GM19328 (cell line): ENCODE measurements at regions not wholly inside any gene's neighbourhood (a gene's known extent, or its start where the extent isn't known, plus 50 kb on each side); places are given as distances from the start of the nearest gene placed in this dataset.
"Not testable (repeated sequence)": the region's sequence is repeated elsewhere in the genome, so short reads cannot be mapped to it uniquely, and the experiment has no call there.

Experiments used
- ATAC-seq: cut with Tn5 transposase; IDR thresholded peaks from one replicate; pipeline ENCODE4 v1.9.1; 2021; ENCODE audit warnings: mild to moderate bottlenecking, moderate library complexity; ENCODE audit not compliant: unreplicated experiment

DNA sequence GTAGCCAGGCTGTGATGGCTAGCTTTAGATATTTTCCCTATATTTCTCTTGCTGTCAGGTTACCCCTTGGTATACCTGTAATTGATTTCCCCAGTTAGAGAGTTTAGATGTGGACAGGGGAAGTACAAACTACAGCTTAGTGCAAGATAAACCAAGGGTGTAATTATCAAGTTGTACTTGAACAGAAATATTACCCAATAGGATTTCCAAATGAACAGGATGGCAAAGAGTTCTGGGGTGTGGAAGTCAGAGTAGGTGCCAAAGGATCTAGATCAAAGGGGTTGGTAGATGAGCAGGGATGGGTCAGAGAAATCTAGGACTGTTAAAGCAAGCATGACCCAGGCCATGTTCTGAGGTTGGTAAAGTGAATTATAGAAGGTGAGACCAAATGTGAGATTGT, 585.2 kb downstream of the CCDC85A start:
- ATAC-seq = no peak

GRCh38 chr2:56770490-56770889, 586.7 kb downstream of the CCDC85A start:
- no peak for ATAC-seq

- no peak for ATAC-seq
These were observed 600.3 kb downstream of the CCDC85A start for GRCh38 chr2:56784046-56784445.

GRCh38 chr2:56801214-56801613, 617.4 kb downstream of the CCDC85A start:
- ATAC-seq = no peak

DNA sequence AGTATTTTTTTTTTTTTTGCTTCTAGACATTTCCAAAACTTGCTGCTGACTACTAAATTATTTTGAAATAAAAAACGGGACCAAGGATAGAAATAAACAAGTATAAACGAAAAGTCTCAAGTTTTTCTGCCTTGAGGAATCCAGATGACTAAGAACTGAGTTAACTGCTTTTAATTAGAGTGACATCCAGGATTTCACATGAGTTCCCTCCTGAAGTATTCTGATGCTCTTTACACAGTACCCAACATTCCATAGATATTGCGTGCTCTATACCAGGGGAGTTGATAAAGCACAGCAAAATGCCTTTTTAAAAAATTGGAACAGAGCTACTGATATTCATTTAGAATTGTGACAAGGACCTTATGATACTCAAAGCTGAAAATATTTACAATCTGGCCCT, 618.0 kb downstream of the CCDC85A start:
- ATAC-seq = no peak

DNA sequence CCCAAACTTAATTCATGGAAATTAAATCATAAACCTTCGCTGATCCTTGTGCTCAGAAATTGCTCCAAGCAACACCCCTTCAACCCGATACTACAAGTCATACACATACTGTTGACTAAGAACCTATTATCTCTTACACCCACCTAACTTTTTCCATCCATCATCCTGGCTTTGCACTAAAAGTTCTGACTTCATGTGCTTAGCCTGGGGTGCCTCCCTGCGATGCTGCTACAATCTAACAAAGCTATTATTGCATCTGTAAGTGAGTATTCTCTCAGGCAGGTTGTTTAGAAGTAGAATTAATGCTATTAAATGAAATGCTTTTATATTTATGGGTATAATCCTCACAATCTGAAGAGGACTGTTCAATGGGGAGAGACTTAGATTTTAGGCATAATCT, 619.8 kb downstream of the CCDC85A start:
- ATAC-seq = no peak

GRCh38 chr2:56806924-56807323, 623.1 kb downstream of the CCDC85A start:
- no peak for ATAC-seq

- ATAC-seq = no peak
These were observed 624.1 kb downstream of the CCDC85A start for GRCh38 chr2:56807861-56808260.

DNA sequence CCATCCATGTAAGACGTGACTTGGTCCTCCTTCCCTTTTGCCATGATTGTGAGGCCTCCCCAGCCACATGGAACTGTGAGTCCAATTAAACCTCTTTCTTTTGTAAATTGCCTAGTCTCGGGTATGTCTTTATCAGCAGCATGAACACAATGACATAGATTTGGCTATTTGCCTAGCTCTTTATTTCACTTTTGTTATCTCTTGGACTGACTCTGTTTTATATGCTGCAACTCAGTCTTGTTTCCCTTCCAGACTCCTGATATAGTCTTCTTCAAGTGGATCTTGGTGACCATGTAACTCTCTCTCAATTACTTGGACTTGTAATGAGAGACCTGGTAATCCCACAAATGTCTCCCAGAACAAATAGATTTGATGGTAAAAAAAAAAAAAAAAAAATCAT, 627.6 kb downstream of the CCDC85A start:
- ATAC-seq = no peak

- no peak for ATAC-seq
These were observed 628.6 kb downstream of the CCDC85A start for GRCh38 chr2:56812432-56812831.

GRCh38 chr2:56813490-56813889, 629.7 kb downstream of the CCDC85A start:
- ATAC-seq = no peak

- no peak for ATAC-seq
These were observed 632.9 kb downstream of the CCDC85A start for GRCh38 chr2:56816666-56817065.

GRCh38 chr2:56831780-56832179, 648.0 kb downstream of the CCDC85A start:
- no peak for ATAC-seq

DNA sequence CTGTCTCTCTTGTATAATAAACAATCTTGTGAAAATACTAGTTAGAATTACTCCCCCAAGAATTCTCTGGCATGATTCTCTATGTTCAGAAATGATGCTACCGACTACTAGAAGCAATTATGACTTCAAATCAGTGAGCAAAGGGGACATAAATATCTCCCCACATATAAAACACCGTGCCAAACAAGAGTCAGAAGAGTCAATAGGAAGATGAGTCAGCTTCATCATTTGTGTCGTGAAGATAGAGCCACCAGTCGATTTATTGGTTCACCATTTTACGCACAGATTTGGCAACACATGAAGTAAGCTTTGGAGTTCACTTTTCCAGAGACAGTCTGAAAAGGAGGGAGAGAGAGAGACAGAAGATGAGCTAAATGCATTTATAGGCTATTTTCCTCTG, 650.9 kb downstream of the CCDC85A start:
- ATAC-seq = no peak

DNA sequence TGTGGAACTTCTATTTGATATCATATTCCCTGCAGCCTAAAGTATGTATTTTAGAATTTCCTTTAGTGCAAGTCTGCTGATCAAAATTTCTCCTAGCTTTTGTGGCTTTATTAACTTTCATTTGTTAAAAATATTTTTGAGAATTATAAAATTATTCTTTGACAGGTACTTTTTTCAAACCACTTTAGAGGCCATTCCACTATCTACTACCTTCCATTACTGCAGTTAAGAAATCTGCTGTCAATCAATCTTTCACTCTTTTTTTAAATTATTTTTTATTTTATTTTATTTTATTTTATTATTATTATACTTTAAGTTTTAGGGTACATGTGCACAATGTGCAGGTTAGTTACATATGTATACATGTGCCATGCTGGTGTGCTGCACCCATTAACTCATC, 656.2 kb downstream of the CCDC85A start:
- not testable (repeated sequence) for ATAC-seq

- no peak for ATAC-seq
These were observed 677.2 kb downstream of the CCDC85A start for GRCh38 chr2:56860991-56861390.

DNA sequence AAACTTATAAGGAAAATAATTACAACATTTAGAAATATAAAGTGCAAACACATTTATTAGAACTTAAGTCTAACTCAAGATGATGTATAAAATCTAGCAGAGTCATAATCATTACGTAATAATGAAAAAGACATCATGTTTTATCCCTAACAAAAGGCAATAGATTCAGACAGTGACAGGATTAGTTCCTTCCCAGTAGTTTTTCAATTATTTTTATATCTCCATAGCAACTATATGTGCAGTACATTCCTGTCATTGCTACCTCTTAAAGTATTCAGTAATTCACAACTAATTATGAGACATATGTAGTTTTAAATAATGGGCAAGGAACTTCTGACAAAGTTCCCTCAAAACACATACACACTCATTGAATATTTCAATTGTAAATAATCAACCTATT, 687.9 kb downstream of the CCDC85A start:
- ATAC-seq = no peak

DNA sequence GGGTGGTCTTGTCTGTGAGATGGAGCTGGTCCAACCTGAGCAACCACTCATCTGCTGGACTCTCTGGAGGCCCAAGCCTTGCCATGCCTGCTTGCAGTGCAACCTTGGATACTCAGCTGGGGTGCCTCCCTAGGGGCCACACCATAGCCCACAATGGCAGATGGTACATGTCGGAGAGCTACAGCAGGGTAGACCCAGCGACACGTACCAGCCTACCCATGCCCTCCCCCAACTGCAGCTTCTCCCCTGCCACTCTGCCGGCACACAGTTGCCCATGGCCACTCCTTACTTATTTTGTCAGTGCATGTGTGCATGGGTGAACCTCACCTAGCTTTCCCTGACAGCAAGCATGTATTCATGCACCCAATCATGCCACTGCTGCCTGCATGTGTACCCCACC, 690.9 kb downstream of the CCDC85A start:
- no peak for ATAC-seq

- ATAC-seq = no peak
These were observed 705.9 kb downstream of the CCDC85A start for GRCh38 chr2:56889738-56890137.

DNA sequence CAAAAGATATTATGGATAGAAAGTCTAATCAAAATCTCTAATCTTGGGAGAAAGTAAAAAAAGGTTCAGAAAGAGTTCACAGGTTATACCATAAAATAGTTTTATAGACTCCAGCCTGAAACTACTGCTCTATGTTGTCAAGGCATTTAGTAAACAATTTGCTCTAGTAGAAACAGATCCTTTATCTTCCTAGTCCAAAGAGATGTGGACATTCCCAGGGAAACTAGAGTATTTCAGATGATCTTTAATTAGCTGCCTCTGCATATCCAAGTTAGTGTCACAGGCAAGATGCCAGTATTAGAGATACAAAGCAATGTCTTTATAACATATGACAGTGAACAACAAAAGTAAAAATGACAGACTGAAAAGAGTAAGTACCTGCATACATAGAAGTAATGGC, 708.6 kb downstream of the CCDC85A start:
- ATAC-seq = no peak

DNA sequence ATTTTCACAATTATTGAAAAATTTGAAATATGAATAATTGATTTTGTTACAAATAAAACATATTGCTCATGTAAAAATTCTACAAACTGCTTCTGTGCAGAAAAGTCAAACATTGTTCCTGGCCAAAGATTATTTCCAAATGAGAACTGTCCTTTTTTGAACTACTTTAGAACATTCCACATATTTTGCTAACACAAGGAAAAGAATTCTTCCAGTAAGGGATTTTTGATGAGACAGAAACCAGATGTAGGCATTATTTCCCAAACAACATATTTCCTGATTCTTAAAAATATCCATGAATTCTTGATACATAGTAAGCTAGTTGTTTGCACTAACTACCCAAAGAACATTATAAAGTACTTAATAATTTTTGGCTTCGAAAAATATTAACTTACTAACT, 715.2 kb downstream of the CCDC85A start:
- ATAC-seq = no peak

DNA sequence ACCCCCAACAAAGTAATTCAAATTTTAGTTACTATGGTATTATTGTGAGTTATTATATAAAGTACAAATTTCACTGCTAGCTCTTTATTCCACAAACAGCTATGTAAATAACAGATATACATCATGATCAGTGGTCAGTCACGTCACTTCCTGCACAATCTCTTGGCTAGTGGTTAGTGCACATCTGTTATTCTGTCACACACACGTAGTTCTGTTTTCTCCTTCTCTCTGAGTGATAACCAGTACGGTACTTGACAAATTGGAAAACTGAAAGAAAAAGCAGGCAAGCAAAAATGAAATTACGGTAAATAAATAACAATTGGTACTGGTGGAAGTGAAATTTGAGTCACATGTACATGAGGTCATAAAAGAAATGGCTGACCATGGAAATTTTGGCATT, 728.7 kb downstream of the CCDC85A start:
- ATAC-seq = no peak

- ATAC-seq = no peak
These were observed 735.0 kb downstream of the CCDC85A start for GRCh38 chr2:56918790-56919189.

DNA sequence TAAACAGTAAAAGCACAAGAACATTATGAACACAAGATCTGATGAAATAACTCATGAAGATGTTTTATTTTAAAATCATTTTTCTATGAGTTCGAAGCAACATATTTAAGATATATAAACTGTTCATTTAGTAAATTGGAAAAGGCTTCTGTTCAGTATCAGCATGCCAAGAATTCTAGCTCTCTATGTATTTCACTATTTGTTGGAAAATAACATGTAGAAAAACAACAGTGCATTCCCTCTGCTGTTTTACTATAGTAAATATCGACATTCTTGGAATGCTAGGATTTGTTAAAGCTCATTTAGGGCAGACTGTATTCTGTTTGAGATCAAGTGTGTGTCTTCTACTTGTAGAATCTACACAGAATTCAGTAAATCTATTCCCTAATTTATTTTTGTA, 750.2 kb downstream of the CCDC85A start:
- no peak for ATAC-seq
